ENCODE measurements at regions not wholly inside any gene's neighbourhood (a gene's known extent, or its start where the extent isn't known, plus 50 kb on each side); places are given as distances from the start of the nearest gene placed in this dataset.

GRCh38 chr5:108433600-108433999, 51.7 kb upstream of the FBXL17 start:
- peaks cover 0 to 6% (median 0%) of the 10 kb centered on the region in 7 donors for H3K9me3 Mint-ChIP-seq
- H3K27ac Mint-ChIP-seq = no peak overlapping the region
- H3K27me3 Mint-ChIP-seq = peaks cover 12% of the 10 kb centered on the region
- peaks cover 2% of the 10 kb centered on the region for H3K27me3 ChIP-seq (ENCODE audit: control insufficient read depth, insufficient read depth, low read length)
- H3K9me3 ChIP-seq (ENCODE audit: control insufficient read depth in 2 of 2, low read length in 2 of 2) = no peaks in the 10 kb centered on the region
- H3K4me3 Mint-ChIP-seq = no peak overlapping the region
- ATAC-seq (ENCODE audit: low read depth in 2 of 2) (no peak), DNase-seq (no peak)
- H3K36me3 Mint-ChIP-seq = no peaks in the 10 kb centered on the region
- no peaks in the 10 kb centered on the region for H3K4me1 ChIP-seq (ENCODE audit: control insufficient read depth, insufficient read depth, low read length, poor library complexity, severe bottlenecking)
- no peaks in the 10 kb centered on the region for H3K36me3 ChIP-seq (ENCODE audit: control insufficient read depth, insufficient read depth, low read length)
- H3K4me3 ChIP-seq (ENCODE audit: low read depth, low read length) = no peak overlapping the region
- H3K4me1 Mint-ChIP-seq = no peaks in the 10 kb centered on the region
- no peak overlapping the region for H3K27ac ChIP-seq (ENCODE audit: insufficient read depth, low read length, poor library complexity, severe bottlenecking)

GRCh38 chr5:108432024-108432423, 50.1 kb upstream of the FBXL17 start:
- Mint-ChIP-seq H3K27me3 (peaks cover 12% of the 10 kb centered on the region), H3K27ac (no peak overlapping the region), H3K36me3 (peaks cover 4% of the 10 kb centered on the region), H3K4me3 (no peak overlapping the region), H3K9me3 (peaks cover 0 to 8% (median 0%) of the 10 kb centered on the region in 7 donors), H3K4me1 (no peaks in the 10 kb centered on the region)
- no peak for ATAC-seq (ENCODE audit: low read depth in 2 of 2)
- no peak overlapping the region for H3K27ac ChIP-seq (ENCODE audit: insufficient read depth, low read length, poor library complexity, severe bottlenecking)
- H3K9me3 ChIP-seq (ENCODE audit: control insufficient read depth in 2 of 2, low read length in 2 of 2) = no peaks in the 10 kb centered on the region
- DNase-seq = no peak
- H3K4me1 ChIP-seq (ENCODE audit: control insufficient read depth, insufficient read depth, low read length, poor library complexity, severe bottlenecking) = no peaks in the 10 kb centered on the region
- no peaks in the 10 kb centered on the region for H3K36me3 ChIP-seq (ENCODE audit: control insufficient read depth, insufficient read depth, low read length)
- peaks cover 2% of the 10 kb centered on the region for H3K27me3 ChIP-seq (ENCODE audit: control insufficient read depth, insufficient read depth, low read length)
- H3K4me3 ChIP-seq (ENCODE audit: low read depth, low read length) = no peak overlapping the region
